SK-N-SH (cell line): ENCODE measurements at regions not wholly inside any gene's neighbourhood (a gene's known extent, or its start where the extent isn't known, plus 50 kb on each side); places are given as distances from the start of the nearest gene placed in this dataset.

Source experiments
- CTCF ChIA-PET: fragments of 300-600, 350-600 bp; formaldehyde crosslinking; extraction: SDS; loops from one replicate; lab custom pipeline; 2021; lab: Yijun Ruan, JAX
- POLR2A ChIA-PET: fragments of 350-600 bp; sonication (Branson Sonifier 250); formaldehyde crosslinking; extraction: SDS; loops from one replicate; lab custom pipeline; 2020; ENCODE audit warnings: antibody characterized with exemption, inconsistent platforms; lab: Yijun Ruan, JAX
- DNase-seq: peaks from one replicate; pipeline ENCODE4 v3.0.0; 2012
- H2AFZ ChIP-seq: fragments of 200-600 bp; sonication (generic); 2 replicates; pipeline ENCODE4 v1.8.1; 2016; ENCODE audit warnings: antibody characterized with exemption, mild to moderate bottlenecking, low read depth
- H3F3A ChIP-seq: fragments of 200-600 bp; sonication (generic); replicated peaks from 2 replicates; pipeline ENCODE3; 2016; ENCODE audit warnings: antibody characterized with exemption, mild to moderate bottlenecking; ENCODE audit not compliant: insufficient read depth
- H3K27ac ChIP-seq, 2 experiments: fragments of 200-500 bp in 1 of 2; fragments of 200-600 bp in 1 of 2; sonication (Bioruptor generic) in 1 of 2; sonication (generic), shearing (Covaris generic) in 1 of 2; 2 replicates each; pipeline versions ENCODE4 v1.5.1 to v1.6.1; 2014 to 2016; ENCODE audit warnings: low read depth in 2 of 2, inconsistent platforms in 1 of 2, low read length in 1 of 2, mild to moderate bottlenecking in 1 of 2, mixed read lengths in 1 of 2
- H3K27me3 ChIP-seq: fragments of 200-600 bp; sonication (generic), shearing (Covaris generic); 2 replicates; pipeline ENCODE4 v1.6.1; 2016; ENCODE audit warnings: mixed run types; ENCODE audit not compliant: insufficient read depth
- H3K36me3 ChIP-seq, 2 experiments: fragments of 200-500 bp in 1 of 2; fragments of 200-600 bp in 1 of 2; sonication (Bioruptor generic) in 1 of 2; sonication (generic) in 1 of 2; replicated peaks in 1 of 2; 2 replicates each; pipeline versions ENCODE3 to v1.5.1; 2014 to 2016; ENCODE audit warnings: low read length in 1 of 2, mild to moderate bottlenecking in 1 of 2; ENCODE audit not compliant: insufficient read depth in 2 of 2, control insufficient read depth in 1 of 2
- H3K4me1 ChIP-seq, 2 experiments: fragments of 200-500 bp in 1 of 2; fragments of 200-600 bp in 1 of 2; sonication (Bioruptor generic) in 1 of 2; sonication (generic), shearing (Covaris generic) in 1 of 2; 2 replicates each; pipeline versions ENCODE4 v1.5.1 to v1.6.1; 2014 to 2016; ENCODE audit warnings: low read depth in 1 of 2, low read length in 1 of 2, mixed run types in 1 of 2; ENCODE audit not compliant: insufficient read depth in 2 of 2, control insufficient read depth in 1 of 2
- H3K4me2 ChIP-seq: fragments of 200-600 bp; sonication (generic), shearing (Covaris generic); 2 replicates; pipeline ENCODE4 v1.6.1; 2017; ENCODE audit warnings: mixed run types
- H3K4me3 ChIP-seq, 2 experiments: fragments of 200-500 bp in 1 of 2; fragments of 200-600 bp in 1 of 2; sonication (Bioruptor generic) in 1 of 2; sonication (generic), shearing (Covaris generic) in 1 of 2; 2 replicates each; pipeline versions ENCODE4 v1.5.1 to v1.8.1; 2014 to 2016; ENCODE audit warnings: low read depth in 2 of 2, inconsistent platforms in 1 of 2, low read length in 1 of 2, mild to moderate bottlenecking in 1 of 2, mixed read lengths in 1 of 2, moderate library complexity in 1 of 2
- H3K79me2 ChIP-seq: fragments of 200-600 bp; sonication (generic); 2 replicates; pipeline ENCODE4 v1.8.1; 2017; ENCODE audit warnings: mild to moderate bottlenecking; ENCODE audit not compliant: insufficient read depth
- H3K9ac ChIP-seq: fragments of 200-600 bp; sonication (generic); 2 replicates; pipeline ENCODE4 v1.6.1; 2017; ENCODE audit warnings: mixed run types
- H3K9me2 ChIP-seq: fragments of 200-600 bp; sonication (generic); 2 replicates; pipeline ENCODE4 v1.6.1; 2017; ENCODE audit warnings: mixed run types
- H3K9me3 ChIP-seq: fragments of 200-600 bp; sonication (generic); 2 replicates; pipeline ENCODE4 v1.6.1; 2017; ENCODE audit warnings: mixed run types, mild to moderate bottlenecking, moderate library complexity
- H4K20me1 ChIP-seq: fragments of 200-600 bp; sonication (generic); 2 replicates; pipeline ENCODE4 v1.6.1; 2017; ENCODE audit warnings: mild to moderate bottlenecking, mixed run types; ENCODE audit not compliant: insufficient read depth
- CHD2 ChIP-seq: fragments of 150-350 bp; IDR thresholded peaks from 2 replicates; pipeline ENCODE4 v1.6.1; 2018; ENCODE audit warnings: low read length; ENCODE audit not compliant: partially characterized antibody
- EZH2phosphoT487 ChIP-seq: fragments of 200-600 bp; sonication (generic); IDR thresholded peaks from 2 replicates; pipeline ENCODE4 v1.6.1; 2017; ENCODE audit warnings: low read depth, mixed run types, mild to moderate bottlenecking, antibody characterized with exemption, moderate library complexity, borderline replicate concordance
- FOSL2 ChIP-seq: IDR thresholded peaks from 2 replicates; pipeline ENCODE4 v1.4.0; 2012; ENCODE audit warnings: low read depth, mild to moderate bottlenecking, moderate library complexity, borderline replicate concordance
- FOXJ3 ChIP-seq: sonication (generic); formaldehyde crosslinking; IDR thresholded peaks from 2 replicates; pipeline ENCODE4 v1.5.1; 2020; ENCODE audit warnings: mild to moderate bottlenecking, missing genetic modification reagents
- FOXM1 ChIP-seq: IDR thresholded peaks from 2 replicates; pipeline ENCODE4 v1.4.0; 2012; ENCODE audit warnings: low read depth, mild to moderate bottlenecking
- MXI1 ChIP-seq: IDR thresholded peaks from 2 replicates; pipeline ENCODE4 v1.6.1; 2012; ENCODE audit warnings: mild to moderate bottlenecking, low read depth, low read length, improper control_type of control experiment
- PBX3 ChIP-seq: IDR thresholded peaks from 2 replicates; pipeline ENCODE4; 2012
- RAD21 ChIP-seq: IDR thresholded peaks from 2 replicates; pipeline ENCODE4 v1.6.1; 2012; ENCODE audit warnings: mild to moderate bottlenecking, low read length
- RCOR1 ChIP-seq: fragments of 150-350 bp; IDR thresholded peaks from 2 replicates; pipeline ENCODE4 v1.6.1; 2017; ENCODE audit warnings: antibody characterized with exemption, low read length
- RFX5 ChIP-seq: IDR thresholded peaks from 2 replicates; pipeline ENCODE4 v1.6.1; 2012; ENCODE audit warnings: mild to moderate bottlenecking, improper control_type of control experiment, low read length
- TAF1 ChIP-seq: IDR thresholded peaks from 2 replicates; pipeline ENCODE4 v1.6.1; 2012; ENCODE audit warnings: low read depth, mild to moderate bottlenecking, low read length, moderate library complexity, borderline replicate concordance
- TCF12 ChIP-seq: IDR thresholded peaks from 2 replicates; pipeline ENCODE4 v1.4.0; 2012
- TEAD4 ChIP-seq: IDR thresholded peaks from 2 replicates; pipeline ENCODE4 v1.4.0; 2012; ENCODE audit warnings: mild to moderate bottlenecking, borderline replicate concordance; ENCODE audit not compliant: insufficient read depth
- USF1 ChIP-seq: IDR thresholded peaks from 2 replicates; pipeline ENCODE4 v1.4.0; 2012; ENCODE audit warnings: low read depth, borderline replicate concordance
- WGBS: methylation state at CpG from one replicate; pipeline ENCODE4 v1.1.6; 2017; ENCODE audit warnings: low lambda C conversion rate; 5-methylcytosine and 5-hydroxymethylcytosine counted together
- TF ChIP-seq, protein P1 (sequence below): fragments of 150-350 bp; IDR thresholded peaks from 2 replicates; pipeline ENCODE4 v1.6.1; 2017; ENCODE audit warnings: antibody characterized with exemption, low read length, low read depth, borderline replicate concordance
- TF ChIP-seq, protein P2 (sequence below): IDR thresholded peaks from 2 replicates; pipeline ENCODE4 v1.6.1; 2012; ENCODE audit warnings: mild to moderate bottlenecking, low read depth, low read length, moderate library complexity
- TF ChIP-seq, protein P3 (sequence below): fragments of 150-350 bp; IDR thresholded peaks from 2 replicates; pipeline ENCODE4 v1.6.1; 2016; ENCODE audit warnings: mild to moderate bottlenecking, low read depth, low read length
- TF ChIP-seq, protein P4 (sequence below): fragments of 200-600 bp; sonication (generic); IDR thresholded peaks from 2 replicates; pipeline ENCODE4 v1.6.1; 2017; ENCODE audit warnings: antibody characterized with exemption, mild to moderate bottlenecking, moderate library complexity

- no peak overlapping the region for H3K27ac ChIP-seq
- no peaks in the 10 kb centered on the region for H4K20me1 ChIP-seq
- no peak for TF ChIP-seq EZH2phosphoT487
- no peak for TF ChIP-seq FOXM1
- TF ChIP-seq RFX5 = no peak
- no peak for TF ChIP-seq TAF1
- TF ChIP-seq, protein P1, sequence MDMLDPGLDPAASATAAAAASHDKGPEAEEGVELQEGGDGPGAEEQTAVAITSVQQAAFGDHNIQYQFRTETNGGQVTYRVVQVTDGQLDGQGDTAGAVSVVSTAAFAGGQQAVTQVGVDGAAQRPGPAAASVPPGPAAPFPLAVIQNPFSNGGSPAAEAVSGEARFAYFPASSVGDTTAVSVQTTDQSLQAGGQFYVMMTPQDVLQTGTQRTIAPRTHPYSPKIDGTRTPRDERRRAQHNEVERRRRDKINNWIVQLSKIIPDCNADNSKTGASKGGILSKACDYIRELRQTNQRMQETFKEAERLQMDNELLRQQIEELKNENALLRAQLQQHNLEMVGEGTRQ = no peak
- no peak for TF ChIP-seq CHD2
- TF ChIP-seq MXI1 = no peak
- TF ChIP-seq, protein P2, sequence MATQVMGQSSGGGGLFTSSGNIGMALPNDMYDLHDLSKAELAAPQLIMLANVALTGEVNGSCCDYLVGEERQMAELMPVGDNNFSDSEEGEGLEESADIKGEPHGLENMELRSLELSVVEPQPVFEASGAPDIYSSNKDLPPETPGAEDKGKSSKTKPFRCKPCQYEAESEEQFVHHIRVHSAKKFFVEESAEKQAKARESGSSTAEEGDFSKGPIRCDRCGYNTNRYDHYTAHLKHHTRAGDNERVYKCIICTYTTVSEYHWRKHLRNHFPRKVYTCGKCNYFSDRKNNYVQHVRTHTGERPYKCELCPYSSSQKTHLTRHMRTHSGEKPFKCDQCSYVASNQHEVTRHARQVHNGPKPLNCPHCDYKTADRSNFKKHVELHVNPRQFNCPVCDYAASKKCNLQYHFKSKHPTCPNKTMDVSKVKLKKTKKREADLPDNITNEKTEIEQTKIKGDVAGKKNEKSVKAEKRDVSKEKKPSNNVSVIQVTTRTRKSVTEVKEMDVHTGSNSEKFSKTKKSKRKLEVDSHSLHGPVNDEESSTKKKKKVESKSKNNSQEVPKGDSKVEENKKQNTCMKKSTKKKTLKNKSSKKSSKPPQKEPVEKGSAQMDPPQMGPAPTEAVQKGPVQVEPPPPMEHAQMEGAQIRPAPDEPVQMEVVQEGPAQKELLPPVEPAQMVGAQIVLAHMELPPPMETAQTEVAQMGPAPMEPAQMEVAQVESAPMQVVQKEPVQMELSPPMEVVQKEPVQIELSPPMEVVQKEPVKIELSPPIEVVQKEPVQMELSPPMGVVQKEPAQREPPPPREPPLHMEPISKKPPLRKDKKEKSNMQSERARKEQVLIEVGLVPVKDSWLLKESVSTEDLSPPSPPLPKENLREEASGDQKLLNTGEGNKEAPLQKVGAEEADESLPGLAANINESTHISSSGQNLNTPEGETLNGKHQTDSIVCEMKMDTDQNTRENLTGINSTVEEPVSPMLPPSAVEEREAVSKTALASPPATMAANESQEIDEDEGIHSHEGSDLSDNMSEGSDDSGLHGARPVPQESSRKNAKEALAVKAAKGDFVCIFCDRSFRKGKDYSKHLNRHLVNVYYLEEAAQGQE = no peak
- TF ChIP-seq FOXJ3 (CRISPR knock-in tag) = no peak
- no peak for TF ChIP-seq RAD21
- TF ChIP-seq TEAD4 = no peak
- TF ChIP-seq PBX3 = no peak
- no peak for TF ChIP-seq FOSL2
- TF ChIP-seq, protein P3, sequence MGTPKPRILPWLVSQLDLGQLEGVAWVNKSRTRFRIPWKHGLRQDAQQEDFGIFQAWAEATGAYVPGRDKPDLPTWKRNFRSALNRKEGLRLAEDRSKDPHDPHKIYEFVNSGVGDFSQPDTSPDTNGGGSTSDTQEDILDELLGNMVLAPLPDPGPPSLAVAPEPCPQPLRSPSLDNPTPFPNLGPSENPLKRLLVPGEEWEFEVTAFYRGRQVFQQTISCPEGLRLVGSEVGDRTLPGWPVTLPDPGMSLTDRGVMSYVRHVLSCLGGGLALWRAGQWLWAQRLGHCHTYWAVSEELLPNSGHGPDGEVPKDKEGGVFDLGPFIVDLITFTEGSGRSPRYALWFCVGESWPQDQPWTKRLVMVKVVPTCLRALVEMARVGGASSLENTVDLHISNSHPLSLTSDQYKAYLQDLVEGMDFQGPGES = no peak
- TF ChIP-seq, protein P4, sequence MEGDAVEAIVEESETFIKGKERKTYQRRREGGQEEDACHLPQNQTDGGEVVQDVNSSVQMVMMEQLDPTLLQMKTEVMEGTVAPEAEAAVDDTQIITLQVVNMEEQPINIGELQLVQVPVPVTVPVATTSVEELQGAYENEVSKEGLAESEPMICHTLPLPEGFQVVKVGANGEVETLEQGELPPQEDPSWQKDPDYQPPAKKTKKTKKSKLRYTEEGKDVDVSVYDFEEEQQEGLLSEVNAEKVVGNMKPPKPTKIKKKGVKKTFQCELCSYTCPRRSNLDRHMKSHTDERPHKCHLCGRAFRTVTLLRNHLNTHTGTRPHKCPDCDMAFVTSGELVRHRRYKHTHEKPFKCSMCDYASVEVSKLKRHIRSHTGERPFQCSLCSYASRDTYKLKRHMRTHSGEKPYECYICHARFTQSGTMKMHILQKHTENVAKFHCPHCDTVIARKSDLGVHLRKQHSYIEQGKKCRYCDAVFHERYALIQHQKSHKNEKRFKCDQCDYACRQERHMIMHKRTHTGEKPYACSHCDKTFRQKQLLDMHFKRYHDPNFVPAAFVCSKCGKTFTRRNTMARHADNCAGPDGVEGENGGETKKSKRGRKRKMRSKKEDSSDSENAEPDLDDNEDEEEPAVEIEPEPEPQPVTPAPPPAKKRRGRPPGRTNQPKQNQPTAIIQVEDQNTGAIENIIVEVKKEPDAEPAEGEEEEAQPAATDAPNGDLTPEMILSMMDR = no peak
- no peak for TF ChIP-seq USF1
- no peak for TF ChIP-seq TCF12
- TF ChIP-seq RCOR1 = no peak
- TF ChIP-seq, all 33 proteins: peak for 0
- H3F3A ChIP-seq = no peaks in the 10 kb centered on the region
- 24% methylated on average over 1 of the region's 1 CpG for WGBS
- H3K36me3 ChIP-seq = no peaks in the 10 kb centered on the region
- H3K4me2 ChIP-seq = no peak overlapping the region
- no peak overlapping the region for H3K4me3 ChIP-seq
- no peaks in the 10 kb centered on the region for H3K9me2 ChIP-seq
- CTCF ChIA-PET = no interaction called here
- H3K27me3 ChIP-seq = no peaks in the 10 kb centered on the region
- no peaks in the 10 kb centered on the region for H3K79me2 ChIP-seq
- no peak overlapping the region for H2AFZ ChIP-seq
- no peak overlapping the region for H3K9ac ChIP-seq
- no peak for DNase-seq
- H3K4me1 ChIP-seq = no peaks in the 10 kb centered on the region
- POLR2A ChIA-PET = no interaction called here
- no peaks in the 10 kb centered on the region for H3K9me3 ChIP-seq
Observed at GRCh38 chr4:134663742-134664141, 462.2 kb upstream of the PABPC4L start.
